ENCODE measurements at regions not wholly inside any gene's neighbourhood (a gene's known extent, or its start where the extent isn't known, plus 50 kb on each side); places are given as distances from the start of the nearest gene placed in this dataset.
"Not testable (repeated sequence)": the region's sequence is repeated elsewhere in the genome, so short reads cannot be mapped to it uniquely, and the experiment has no call there.

DNA sequence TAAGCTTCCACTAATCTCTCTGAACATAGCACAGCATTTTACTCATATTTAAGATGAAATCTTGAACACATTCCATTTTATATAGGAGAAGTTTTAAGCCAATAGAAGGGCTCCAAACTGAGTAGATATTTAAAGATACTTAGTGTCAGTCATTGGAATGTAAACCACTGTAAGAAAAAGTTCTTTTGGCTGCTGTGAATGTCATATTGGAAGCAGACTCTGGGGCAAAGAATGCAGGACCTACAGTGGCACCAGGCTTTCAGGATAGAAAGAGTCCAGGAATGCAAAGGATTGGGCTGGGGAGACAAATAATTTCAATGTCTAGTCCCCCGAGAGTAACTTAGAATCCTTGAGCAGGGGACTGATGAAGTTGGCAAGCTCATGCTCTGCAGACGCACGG, 1047.7 kb downstream of the STIM2 start:
- DNase-seq, result no peak

DNA sequence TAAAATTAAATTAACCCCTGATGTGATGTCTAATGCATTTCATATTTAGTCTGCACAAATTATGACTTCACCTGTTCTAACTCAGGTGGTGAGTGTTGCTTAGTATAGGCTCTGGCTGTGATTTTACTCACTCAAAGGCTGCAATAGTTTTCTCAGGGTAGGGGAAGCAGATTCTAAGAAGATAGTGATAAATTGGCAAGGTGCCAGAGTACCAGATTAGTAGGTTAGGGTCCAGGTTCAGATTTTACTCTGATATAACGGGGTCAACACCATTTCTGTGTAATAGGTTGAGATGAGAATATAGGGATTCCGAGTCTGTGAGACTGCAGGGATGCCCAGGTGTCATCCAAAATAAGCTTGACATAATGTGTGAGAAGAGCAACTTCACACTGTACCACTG, 1049.6 kb downstream of the STIM2 start:
- DNase-seq, result no peak

DNA sequence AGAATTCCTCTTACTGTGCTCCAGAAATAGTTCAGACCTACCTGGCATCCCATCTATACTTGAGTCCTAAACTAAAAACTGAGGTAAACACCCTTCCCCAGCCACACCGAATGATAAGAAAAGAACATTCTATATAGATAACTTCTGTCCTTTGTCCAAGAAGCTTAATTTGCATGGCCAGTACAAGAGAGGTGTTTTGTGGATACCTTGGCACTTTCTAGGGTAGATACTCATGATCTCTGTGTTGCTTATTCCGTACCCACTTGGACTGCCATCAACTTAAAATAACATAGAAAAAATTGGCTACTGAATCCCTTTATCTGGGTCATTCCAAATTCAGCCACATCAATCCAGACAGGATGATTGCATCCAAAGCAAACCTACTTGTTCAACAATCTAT, 1050.4 kb downstream of the STIM2 start:
- DNase-seq, result no peak

DNA sequence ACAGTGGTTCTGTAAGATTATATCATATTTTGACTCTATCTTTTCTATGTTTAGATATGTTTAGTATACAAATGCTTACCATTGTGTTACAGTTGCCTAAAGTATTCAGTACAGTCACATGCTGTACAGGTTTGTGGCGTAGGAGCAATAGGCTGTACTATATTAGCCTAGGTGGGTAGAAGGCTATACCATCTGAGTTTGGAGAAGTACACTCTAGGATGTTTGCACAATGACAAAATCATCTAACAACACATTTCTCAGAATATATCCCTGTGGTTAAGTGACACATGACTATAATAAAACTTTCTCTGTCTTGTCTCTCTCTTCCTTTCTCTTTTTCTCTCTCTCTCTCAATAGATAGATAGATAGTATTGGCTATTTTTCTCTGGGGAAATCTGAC, 1053.1 kb downstream of the STIM2 start:
- DNase-seq, result no peak

DNA sequence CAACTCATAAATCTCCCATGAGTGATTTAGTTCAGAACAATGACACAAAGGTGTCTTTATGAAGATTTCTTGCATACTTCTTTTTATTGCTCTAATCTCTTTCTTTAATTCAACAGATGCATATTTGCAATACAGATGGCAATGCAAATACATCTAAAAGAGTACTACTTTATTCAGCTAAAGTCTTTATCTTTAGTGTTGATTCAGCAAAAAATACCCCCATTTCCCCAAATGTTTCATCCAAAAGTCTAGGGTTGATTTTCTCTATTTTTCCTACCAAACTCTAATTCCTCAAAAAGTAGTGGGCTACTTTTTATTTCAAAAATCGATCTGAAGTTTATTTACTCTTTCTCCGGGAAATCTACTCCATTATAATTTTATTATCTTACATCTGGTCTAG, 1055.2 kb downstream of the STIM2 start:
- DNase-seq, result no peak

DNA sequence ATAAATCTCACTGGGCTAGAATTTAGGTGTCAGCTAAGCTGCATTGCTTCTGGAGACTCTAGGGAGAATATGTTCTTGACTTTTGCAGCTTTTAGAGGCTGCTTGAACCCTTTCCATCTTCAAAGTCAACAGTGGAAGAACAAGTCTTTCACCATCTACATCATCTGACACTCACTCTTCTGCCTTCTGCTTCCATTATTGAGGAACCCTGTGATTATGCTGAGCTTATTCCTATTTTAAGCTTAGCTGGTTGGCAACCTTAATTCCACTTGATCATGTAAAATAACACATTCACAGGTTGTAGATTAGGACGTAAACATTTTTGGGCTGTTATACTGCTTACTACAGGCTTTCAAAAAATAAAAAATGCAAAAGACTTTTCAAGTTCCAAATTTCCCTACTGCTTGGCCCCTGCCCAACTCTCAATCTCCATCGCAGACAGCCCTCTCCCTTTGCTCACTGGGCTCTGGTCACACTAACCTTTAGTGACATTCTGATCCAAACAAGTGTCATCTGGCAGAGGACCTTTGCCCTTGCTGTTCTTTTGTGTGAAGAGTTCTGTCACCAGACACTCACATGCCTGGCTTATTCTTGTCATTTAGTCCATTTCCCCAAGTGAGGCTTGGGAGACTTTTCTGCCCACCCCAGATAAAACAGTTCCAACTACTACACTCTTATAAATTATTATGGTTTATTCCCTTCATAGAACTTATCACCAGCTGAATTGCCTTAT, 1056.0 kb downstream of the STIM2 start:
- no peak for DNase-seq

DNA sequence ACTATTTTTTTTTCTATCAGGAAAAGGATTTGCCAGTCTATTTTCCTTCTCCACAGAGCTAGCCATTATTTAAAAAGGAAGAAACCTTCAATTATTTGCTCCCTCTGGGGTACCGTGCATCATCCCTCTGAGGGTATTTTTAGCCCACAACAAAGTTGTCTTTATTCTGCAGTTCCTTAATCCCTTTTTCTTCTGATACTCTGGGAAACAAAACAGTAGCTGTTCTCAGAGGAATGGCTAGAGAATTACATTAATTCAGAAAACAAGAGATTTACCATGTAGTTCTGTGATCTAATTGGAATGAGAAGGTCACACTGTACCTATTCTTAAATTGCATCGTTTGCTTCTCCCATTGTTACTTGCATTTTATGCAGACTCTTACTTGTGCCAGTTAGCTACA, 1056.7 kb downstream of the STIM2 start:
- no peak for DNase-seq

DNA sequence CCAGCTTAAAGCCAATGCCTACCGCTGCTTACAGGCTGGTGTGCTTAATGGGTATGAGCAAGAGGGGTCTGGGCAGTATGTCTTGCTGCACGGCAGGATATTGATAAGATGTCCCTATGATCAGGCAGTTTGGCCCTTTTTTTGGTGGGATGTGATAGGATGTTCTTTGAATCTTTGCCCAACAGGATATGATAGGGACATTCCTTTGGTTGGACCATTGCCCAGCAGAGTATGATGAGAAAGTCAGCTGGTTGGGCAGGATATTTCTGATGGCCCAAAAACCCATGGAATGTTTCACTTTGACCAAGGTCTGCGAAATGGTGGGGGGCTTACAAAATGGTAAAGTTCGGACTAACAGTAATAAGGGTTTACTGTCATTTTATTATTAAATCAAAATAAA, 1060.6 kb downstream of the STIM2 start:
- DNase-seq, result no peak

DNA sequence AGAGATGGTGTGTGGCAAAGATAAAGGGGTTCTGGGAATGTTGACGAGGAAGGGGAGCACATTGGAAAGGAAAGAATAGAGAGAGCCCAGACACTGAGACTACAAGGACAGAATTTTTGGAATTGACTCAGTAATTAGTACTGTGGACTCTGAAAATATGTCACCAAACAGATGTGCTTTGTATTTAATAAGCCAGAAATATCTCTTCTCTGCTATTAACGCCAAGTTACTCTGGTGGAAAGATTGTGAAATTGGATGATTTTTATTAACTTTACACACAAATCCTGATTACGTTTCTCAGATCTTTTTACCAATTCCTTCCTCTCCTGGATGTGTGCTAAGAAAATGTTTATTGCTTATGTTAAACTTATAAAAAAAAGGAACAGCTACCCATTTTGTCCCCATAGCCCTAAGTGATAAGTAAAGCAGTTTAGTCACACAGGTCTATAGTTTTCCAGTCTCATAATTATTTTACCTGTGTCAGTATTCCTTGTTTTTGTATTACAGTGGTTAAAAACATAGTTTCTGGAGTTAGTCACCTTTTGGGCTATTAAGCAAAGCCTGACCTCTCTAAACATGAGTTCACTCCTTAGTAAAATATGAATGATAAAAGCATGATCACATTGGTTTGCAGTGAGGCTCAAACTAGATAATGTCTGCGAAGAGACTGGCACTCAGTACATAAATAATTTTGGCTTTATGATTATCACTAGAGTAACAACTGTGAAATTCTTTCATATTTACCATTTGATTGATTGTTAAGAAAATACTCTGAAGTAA, 1068.3 kb downstream of the STIM2 start:
- DNase-seq, result no peak

DNA sequence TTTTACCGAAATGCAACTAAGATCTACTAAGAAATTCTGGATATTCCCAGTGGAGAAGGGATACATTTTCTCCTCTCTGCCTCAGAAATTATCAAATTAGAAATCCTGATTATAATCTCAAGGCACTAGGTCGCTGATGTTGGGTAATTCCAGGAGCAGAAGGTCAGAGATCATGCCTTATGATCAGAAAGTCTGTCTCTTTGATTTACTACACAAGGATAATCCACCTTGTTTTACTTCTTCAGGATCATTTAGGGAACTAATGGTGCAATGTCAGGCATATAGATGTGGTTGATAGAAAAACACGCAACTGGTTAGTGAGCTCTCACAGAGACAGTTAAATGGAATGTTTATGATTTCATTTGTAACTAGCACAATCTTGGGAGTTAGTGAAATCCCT, 1069.7 kb downstream of the STIM2 start:
- DNase-seq, result no peak

DNA sequence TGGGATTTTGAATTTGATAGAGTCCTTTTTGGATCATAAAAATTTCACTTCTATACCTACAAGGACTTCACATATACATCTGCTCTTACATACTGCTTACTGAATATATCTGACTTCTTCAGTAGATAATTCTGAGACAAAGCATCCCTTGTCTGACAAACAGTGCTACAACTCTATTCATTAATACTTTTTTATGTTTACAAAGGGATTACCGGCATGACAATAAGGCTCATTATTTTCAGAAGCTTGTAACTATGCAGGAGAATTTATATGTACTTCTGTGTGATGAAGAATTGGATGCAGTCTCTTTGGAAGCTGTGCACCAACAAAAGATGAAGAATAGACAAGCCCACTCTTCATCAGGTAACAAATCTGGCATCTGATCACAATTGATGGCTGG, 1070.3 kb downstream of the STIM2 start:
- DNase-seq, result no peak

DNA sequence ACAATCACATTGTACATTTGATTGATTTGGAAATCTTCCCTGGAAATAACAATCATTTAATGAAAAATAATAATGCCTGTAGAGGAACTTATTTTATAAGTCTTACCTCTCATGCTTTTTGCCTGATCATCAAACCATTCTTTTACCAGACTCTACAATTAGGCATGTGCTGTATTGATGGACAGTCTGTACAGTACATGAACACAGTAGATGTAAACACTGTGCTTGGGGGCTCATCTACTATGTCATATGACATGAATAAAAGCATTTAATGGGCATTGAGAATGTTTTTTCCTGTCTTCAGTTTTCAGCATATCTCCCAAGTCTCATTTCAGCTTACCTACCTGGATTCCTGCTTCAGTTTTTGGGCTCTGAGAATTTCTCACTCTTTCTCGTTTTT, 1070.9 kb downstream of the STIM2 start:
- DNase-seq, result no peak

DNA sequence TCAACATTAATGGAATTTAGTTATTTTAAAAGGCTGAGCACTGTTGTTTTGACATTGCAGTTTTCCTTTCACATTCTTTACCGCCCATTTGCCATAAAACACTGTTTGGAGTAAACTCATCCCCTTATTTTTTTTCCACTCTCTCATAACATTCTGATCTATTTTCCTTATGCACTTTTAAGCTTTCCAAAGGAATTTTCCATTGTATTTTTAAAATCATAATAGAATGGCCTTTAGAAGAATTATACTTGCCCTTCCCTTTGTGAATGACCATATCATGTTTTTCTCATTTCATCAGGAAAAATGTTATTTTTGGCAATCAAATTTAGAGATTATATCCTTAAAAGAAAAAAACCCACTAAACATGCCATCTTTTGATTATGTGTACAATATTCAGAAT, 1074.2 kb downstream of the STIM2 start:
- DNase-seq, result no peak

DNA sequence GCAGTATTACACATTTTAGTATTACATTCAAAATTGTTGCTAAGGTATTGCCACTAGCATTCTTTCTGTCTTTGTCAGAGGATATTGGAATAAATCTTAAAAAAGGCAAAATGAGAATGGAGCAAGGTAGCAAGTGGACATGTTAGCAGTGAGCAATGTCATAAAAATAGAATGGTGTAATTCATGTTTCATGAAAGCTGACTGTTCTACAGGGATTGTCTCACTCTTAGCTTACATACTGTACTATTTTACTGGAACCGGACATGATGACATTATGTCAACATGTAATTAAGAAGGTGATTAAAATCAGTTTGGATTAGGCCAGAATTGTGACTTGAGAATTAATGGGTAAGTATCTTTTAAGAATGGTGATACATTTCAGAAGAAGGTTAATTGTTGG, 1086.2 kb downstream of the STIM2 start:
- no peak for DNase-seq

DNA sequence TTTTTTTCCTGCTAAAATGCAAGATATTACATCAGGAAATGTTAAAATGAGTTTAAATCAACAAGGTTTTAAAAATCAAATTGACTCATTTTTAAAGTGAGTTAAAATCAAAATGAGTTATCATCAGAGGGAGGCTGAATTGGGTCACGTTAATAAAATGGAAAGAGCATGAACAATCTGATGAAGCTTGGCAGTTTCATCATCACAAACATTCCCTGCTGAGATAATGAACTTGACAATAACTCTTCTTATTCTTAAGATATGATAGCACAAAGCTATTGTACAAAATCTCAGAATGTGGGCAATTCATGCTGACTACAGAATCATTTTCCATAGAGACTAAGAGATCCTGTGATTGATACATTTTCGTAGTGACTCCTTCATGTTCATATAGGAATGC, 1086.7 kb downstream of the STIM2 start:
- DNase-seq, result no peak

DNA sequence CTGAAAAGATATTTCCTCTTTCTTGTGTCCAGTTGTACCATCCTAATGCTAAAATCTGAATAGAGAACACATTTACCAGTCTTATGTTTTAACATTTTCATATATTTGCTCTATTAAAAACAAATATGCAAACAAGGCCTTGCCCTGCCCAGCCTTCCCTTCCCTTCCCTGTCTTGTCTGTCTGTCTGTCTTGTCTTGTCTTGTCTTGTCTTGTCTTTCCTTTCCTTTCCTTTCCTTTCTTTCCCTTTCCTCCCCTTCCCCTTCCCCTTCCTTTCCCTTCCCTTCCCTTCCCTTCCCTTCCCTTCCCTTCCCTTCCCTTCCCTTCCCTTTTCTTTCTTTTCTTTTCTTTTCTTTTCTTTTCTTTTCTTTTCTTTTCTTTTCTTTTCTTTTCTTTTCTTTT, 1103.5 kb downstream of the STIM2 start:
- DNase-seq, result no peak

DNA sequence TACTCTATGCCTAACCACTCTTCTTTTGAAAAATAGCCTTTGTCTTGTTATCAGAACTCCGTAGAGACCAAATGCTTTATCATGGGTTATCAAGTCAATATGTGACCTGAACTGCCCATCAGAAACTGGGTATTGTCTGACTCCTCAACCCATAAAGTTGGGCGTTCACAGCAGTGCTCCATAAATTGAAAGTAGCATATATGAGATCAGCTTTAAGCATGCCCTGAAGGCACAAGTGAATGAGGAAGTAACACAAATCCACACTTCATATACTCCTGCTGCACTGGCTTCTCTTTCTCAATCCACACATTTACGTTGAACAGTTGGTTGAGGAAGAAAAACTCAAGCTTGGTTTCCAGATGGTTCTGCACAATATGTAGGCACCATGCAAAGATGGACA, 1106.0 kb downstream of the STIM2 start:
- no peak for DNase-seq

DNA sequence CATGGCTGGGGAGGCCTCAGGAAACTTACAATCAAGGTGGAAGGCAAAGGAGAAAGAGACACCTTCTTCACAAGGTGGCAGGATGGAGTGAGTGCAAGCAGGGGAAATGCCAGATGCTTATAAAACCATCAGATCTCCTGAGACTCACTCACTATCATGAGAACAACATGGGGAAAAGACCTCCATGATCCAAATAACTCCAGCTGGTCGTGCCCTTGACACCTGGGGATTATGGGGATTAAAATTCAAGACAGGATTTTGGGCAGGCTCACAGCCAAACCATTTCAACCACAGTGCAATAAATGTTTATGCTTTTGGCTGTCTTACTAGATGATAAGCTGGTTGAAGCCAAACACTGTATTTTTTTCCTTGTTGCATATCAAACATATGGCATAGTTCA, 1112.4 kb downstream of the STIM2 start:
- no peak for DNase-seq

DNA sequence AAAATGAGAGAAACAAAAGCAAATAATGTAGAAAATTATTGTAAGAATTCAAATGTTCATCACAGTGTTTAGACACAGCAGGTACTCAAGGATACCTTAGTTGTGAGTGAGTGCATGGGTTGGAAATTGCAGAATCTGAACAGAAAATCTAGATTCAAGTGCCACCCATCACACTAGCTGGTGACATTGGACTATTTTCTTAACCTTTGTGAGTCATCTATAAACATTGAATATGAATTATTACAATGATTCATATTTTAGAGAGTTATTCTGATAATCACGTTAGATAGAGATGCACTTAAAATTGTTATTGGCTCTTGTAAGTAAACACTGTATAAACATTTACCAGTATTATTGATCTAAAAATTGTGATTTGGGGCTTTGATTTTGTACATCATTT, 1113.1 kb downstream of the STIM2 start:
- no peak for DNase-seq

DNA sequence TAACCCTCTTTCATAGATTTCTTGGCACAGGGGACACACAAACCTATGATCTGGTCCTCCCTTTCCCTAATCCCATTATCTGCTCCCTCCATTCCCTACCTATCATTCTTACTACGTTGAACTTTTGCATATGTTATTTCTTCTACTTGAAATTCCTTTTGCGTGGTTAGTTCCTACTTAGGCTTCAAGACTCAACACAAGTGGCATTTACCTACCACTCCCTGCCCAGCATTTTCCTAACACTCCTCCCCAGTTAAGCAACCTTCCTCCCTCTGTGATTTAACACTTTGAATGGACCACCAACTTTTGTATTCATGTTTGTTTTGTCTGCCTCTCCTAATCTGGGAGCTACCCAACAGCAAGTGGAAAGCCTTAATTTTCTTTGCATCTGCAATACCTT, 1113.7 kb downstream of the STIM2 start:
- no peak for DNase-seq

DNA sequence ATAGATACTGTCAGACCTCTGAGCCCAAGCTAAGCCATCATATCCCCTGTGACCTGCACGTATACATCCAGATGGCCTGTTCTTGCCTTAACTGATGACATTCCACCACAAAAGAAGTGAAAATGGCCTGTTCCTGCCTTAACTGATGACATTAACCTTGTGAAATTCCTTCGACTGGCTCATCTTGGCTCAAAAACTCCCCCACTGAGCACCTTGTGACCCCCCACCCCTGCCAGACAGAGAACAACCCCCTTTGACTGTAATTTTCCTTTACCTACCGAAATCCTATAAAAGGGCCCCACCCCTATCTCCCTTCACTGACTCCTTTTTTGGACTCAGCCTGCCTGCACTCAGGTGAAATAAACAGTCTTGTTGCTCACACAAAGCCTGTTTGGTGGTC, 1114.2 kb downstream of the STIM2 start:
- DNase-seq, result not testable (repeated sequence)

DNA sequence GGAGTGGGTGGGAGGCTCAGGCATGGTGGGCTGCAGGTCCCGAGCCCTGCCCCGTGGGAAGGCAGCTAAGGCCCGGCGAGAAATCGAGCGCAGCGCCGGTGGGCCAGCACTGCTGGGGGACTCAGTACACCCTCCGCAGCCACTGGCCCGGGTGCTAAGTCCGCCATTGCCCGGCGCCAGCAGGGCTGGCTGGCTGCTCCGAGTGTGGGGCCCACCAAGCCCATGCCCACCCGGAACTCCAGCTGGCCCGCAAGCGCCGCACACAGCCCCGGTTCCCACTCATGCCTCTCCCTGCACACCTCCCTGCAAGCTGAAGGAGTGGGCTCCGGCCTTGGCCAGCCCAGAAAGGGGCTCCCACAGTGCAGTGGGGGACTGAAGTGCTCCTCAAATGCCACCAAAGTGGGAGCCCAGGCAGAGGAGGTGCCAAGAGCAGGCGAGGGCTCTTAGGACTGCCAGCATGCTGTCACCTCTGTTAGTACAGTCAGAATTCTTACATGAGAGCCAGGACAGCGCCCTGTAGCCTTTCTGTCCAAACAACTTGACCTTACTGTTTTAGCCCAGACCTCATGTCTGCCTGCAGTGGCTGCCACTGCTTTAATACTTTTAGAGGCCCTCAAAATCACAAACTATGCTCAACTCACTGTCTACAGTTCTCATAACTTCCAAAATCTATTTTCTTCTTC, 1117.9 kb downstream of the STIM2 start:
- not testable (repeated sequence) for DNase-seq

DNA sequence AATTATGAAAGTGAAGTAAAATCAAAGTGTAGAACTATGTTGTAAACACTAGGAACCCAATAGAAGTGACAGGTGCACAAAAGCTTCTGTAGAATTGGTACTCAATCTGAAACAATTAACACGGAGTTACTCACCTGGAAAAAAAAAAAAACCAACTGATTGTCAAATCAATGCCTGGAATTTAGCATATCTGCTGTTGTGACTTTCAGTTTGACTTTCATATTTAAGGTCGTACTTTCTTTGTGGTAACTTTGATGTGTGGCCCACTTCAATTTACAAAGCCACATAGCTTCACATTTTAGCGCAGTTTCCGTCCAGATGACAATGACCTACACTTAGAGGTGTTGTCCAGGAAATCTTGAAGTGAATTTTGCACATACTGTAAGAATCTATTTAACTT, 1124.9 kb downstream of the STIM2 start:
- DNase-seq, result no peak

DNA sequence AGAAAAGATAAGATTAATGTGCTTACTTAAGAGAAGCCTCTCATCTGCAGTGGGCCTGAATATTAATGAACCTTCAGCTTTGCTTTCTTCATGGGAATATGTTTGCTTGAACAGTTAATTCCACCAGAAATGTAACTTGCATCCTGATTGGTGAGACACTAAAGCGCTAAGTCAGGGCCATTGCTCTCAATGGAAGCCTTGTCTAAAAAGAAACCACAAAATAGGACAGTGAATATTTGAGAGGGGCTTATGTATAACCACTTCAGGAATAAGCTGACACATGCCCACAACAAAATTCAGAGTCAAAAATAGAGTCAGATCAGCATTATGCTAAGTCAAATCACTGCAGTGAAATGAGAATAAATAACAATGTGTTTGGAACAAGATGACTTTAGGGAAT, 1125.8 kb downstream of the STIM2 start:
- no peak for DNase-seq

All from stimulated activated CD4-positive, alpha-beta T cell treated with anti-CD3 and anti-CD28 coated beads, Interleukin-2, amount 100 ng/mL, for 48 hours (primary cell).